ENCODE measurements at regions not wholly inside any gene's neighbourhood (a gene's known extent, or its start where the extent isn't known, plus 50 kb on each side); places are given as distances from the start of the nearest gene placed in this dataset.

DNA sequence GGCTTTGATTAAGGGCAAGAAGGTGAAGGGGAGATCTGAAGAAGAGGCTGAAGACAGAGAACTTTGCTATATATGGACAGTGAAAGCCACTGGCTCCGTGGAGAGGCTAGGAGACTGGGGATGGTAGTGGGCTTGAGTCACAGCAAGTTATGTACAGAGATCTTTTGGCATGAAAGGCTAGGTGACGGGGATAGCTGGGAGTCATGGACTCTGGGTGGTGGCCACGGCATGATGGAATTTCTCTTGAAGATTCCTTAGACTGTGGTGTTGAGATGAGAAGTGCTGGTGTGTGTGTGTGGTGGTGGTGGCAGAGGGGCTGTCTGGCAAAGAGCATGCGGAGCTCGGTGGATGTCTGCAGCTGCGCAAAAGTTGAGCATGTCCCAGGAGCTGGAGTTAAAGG is 120.6 kb upstream of the STC2 start:
- TF ChIP-seq, protein P1, sequence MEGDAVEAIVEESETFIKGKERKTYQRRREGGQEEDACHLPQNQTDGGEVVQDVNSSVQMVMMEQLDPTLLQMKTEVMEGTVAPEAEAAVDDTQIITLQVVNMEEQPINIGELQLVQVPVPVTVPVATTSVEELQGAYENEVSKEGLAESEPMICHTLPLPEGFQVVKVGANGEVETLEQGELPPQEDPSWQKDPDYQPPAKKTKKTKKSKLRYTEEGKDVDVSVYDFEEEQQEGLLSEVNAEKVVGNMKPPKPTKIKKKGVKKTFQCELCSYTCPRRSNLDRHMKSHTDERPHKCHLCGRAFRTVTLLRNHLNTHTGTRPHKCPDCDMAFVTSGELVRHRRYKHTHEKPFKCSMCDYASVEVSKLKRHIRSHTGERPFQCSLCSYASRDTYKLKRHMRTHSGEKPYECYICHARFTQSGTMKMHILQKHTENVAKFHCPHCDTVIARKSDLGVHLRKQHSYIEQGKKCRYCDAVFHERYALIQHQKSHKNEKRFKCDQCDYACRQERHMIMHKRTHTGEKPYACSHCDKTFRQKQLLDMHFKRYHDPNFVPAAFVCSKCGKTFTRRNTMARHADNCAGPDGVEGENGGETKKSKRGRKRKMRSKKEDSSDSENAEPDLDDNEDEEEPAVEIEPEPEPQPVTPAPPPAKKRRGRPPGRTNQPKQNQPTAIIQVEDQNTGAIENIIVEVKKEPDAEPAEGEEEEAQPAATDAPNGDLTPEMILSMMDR (conservative IDR thresholded peaks at IDR 0.05) = no peak
- no peak for TF ChIP-seq ZFX (IDR thresholded peaks at IDR 0.05)

All from C4-2B (cell line).